GM12892 (cell line): ENCODE measurements at regions not wholly inside any gene's neighbourhood (a gene's known extent, or its start where the extent isn't known, plus 50 kb on each side); places are given as distances from the start of the nearest gene placed in this dataset.

Experiments used
- POLR2A ChIP-seq: IDR thresholded peaks from 2 replicates; pipeline ENCODE4 v1.6.1; 2011; ENCODE audit warnings: low read depth, low read length, control low read depth
- POLR2AphosphoS5 ChIP-seq: IDR thresholded peaks from 2 replicates; pipeline ENCODE4 v1.6.1; 2011; ENCODE audit warnings: low read depth, low read length, control low read depth
- TAF1 ChIP-seq: IDR thresholded peaks from 2 replicates; pipeline ENCODE4 v1.6.1; 2011; ENCODE audit warnings: low read depth, mild to moderate bottlenecking, control low read depth, low read length, borderline replicate concordance

DNA sequence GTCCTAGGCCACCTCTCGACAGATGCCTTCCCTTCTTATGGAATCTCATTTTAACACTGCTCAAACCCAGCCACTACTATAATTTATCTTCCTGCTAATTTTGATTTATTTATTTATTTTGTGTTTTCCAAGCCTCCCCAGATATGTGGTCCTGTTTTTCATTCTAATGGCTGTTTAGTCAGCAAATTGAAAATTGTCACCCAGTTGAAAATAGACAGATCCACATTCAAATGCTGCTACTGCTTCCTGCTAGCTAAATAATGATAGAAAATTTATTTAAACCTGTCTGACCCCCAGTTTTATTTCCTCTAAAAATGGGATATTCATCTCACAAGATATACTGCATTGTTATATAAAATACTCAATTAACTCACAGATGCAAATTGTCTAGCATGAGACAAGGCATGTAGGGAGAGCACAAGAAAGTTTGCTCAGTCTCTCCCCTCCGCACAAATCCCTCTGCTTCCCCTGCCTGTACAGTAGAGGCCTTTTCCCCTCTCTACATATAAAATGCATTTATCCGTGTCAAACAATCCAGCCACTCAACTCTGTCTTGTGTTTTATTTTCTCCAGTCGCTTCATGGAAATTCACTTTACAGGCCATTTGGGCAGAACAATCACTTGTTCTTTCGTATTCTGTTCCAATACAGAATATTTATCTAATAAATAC is 389.9 kb downstream of the SOX11 start:
- TF ChIP-seq POLR2A: no peak
- TF ChIP-seq POLR2AphosphoS5: no peak
- no peak for TF ChIP-seq TAF1
